IMR-90 (cell line): ENCODE measurements at regions not wholly inside any gene's neighbourhood (a gene's known extent, or its start where the extent isn't known, plus 50 kb on each side); places are given as distances from the start of the nearest gene placed in this dataset.
A peak's percentile ranks its signal among the peaks of the same experiment; 100 is the strongest.

ENCODE experiments used
- ATAC-seq: fragments of 200-7000 bp; cut with Tn5 transposase; 2 replicates; pipeline ENCODE4 v1.9.1; 2020; ENCODE audit warnings: low read depth, mild to moderate bottlenecking, moderate library complexity
- BruUV-seq: library from RNA; stranded (reverse); fragments of 400-500 nt; replicated peaks from 2 replicates; lab custom pipeline; 2021; lab: Mats Ljungman, UMichigan
- CTCF ChIA-PET: fragments of 300-600 bp; formaldehyde crosslinking; extraction: SDS; loops from one replicate; lab custom pipeline; 2021; ENCODE audit warnings: antibody characterized with exemption; lab: Yijun Ruan, JAX
- POLR2A ChIA-PET: fragments of 300-600 bp; sonication (Branson Sonifier 250); formaldehyde crosslinking; loops from one replicate; lab custom pipeline; 2022; ENCODE audit warnings: antibody characterized with exemption; ENCODE audit not compliant: unreplicated experiment; lab: Charles Lee
- DNase-seq: peaks from one replicate; pipeline ENCODE4 v3.0.0; 2013
- H2AFZ ChIP-seq: replicated peaks from 2 replicates; pipeline ENCODE3; 2013; ENCODE audit warnings: low read length, mild to moderate bottlenecking; ENCODE audit not compliant: poor library complexity
- H2AK5ac ChIP-seq: 2 replicates; pipeline ENCODE4 v1.6.1; 2013; ENCODE audit warnings: low read depth, low read length, inconsistent platforms
- H2AK9ac ChIP-seq: replicated peaks from 2 replicates; pipeline ENCODE3; 2013; ENCODE audit warnings: mild to moderate bottlenecking, low read depth, low read length, moderate library complexity; ENCODE audit not compliant: poor library complexity
- H2BK120ac ChIP-seq: 2 replicates; pipeline ENCODE4 v1.6.1; 2013; ENCODE audit warnings: low read depth, low read length, inconsistent platforms
- H2BK15ac ChIP-seq: 3 replicates; pipeline ENCODE4 v1.6.1; 2013; ENCODE audit warnings: low read depth, low read length, inconsistent platforms
- H2BK20ac ChIP-seq: 2 replicates; pipeline ENCODE4 v1.6.1; 2013; ENCODE audit warnings: low read depth, mild to moderate bottlenecking, inconsistent platforms, low read length, moderate library complexity
- H2BK5ac ChIP-seq: 2 replicates; pipeline ENCODE4 v1.6.1; 2013; ENCODE audit warnings: mild to moderate bottlenecking, low read depth, low read length, inconsistent platforms; ENCODE audit not compliant: poor library complexity, severe bottlenecking
- H3K14ac ChIP-seq: replicated peaks from 2 replicates; pipeline ENCODE4 v1.6.1; 2013; ENCODE audit warnings: low read depth, low read length, inconsistent platforms
- H3K18ac ChIP-seq: 2 replicates; pipeline ENCODE4 v1.6.1; 2013; ENCODE audit warnings: low read depth, low read length, control low read depth
- H3K23ac ChIP-seq: 2 replicates; pipeline ENCODE4 v1.6.1; 2013; ENCODE audit warnings: low read depth, low read length, inconsistent platforms
- H3K27ac ChIP-seq: 2 replicates; pipeline ENCODE4 v1.5.1; 2013; ENCODE audit warnings: mild to moderate bottlenecking, control low read depth, low read length; ENCODE audit not compliant: insufficient read depth
- H3K27me3 ChIP-seq: 2 replicates; pipeline ENCODE4 v1.6.1; 2013; ENCODE audit warnings: low read length; ENCODE audit not compliant: control insufficient read depth, insufficient read depth
- H3K36me3 ChIP-seq: 2 replicates; pipeline ENCODE4 v1.6.1; 2013; ENCODE audit warnings: low read length, mixed read lengths; ENCODE audit not compliant: control insufficient read depth, insufficient read depth
- H3K4ac ChIP-seq: 2 replicates; pipeline ENCODE4 v1.6.1; 2013; ENCODE audit warnings: low read depth, low read length, inconsistent platforms
- H3K4me1 ChIP-seq: 2 replicates; pipeline ENCODE4 v1.6.1; 2013; ENCODE audit warnings: low read length, mixed read lengths; ENCODE audit not compliant: control insufficient read depth, insufficient read depth
- H3K4me2 ChIP-seq: 2 replicates; pipeline ENCODE4 v1.6.1; 2013; ENCODE audit warnings: low read depth, mild to moderate bottlenecking, control low read depth, low read length, moderate library complexity
- H3K4me3 ChIP-seq: 2 replicates; pipeline ENCODE4 v1.5.1; 2013; ENCODE audit warnings: low read depth, mild to moderate bottlenecking, control low read depth, low read length, moderate library complexity; ENCODE audit not compliant: insufficient read depth
- H3K56ac ChIP-seq: 2 replicates; pipeline ENCODE4 v1.6.1; 2013; ENCODE audit warnings: low read length, inconsistent platforms; ENCODE audit not compliant: insufficient read depth; ENCODE audit errors: extremely low read depth
- H3K79me1 ChIP-seq, 2 experiments: 2 replicates each; pipeline ENCODE4 v1.6.1; 2013; ENCODE audit warnings: low read length in 2 of 2, inconsistent platforms in 1 of 2, low read depth in 1 of 2
- H3K9ac ChIP-seq: 2 replicates; pipeline ENCODE4 v1.6.1; 2013; ENCODE audit warnings: low read depth, low read length, control low read depth
- H3K9me1 ChIP-seq: 2 replicates; pipeline ENCODE4 v1.6.1; 2013; ENCODE audit warnings: low read length, inconsistent platforms; ENCODE audit not compliant: insufficient read depth
- H3K9me3 ChIP-seq: 2 replicates; pipeline ENCODE4 v1.6.1; 2013; ENCODE audit warnings: low read length; ENCODE audit not compliant: control insufficient read depth, insufficient read depth
- H4K20me1 ChIP-seq: 2 replicates; pipeline ENCODE4 v1.6.1; 2013; ENCODE audit warnings: low read length, inconsistent platforms; ENCODE audit not compliant: insufficient read depth
- H4K5ac ChIP-seq: 2 replicates; pipeline ENCODE4 v1.6.1; 2013; ENCODE audit warnings: mild to moderate bottlenecking, low read depth, low read length, control low read depth
- H4K8ac ChIP-seq, 2 experiments: 2 replicates each; pipeline ENCODE4 v1.6.1; 2013; ENCODE audit warnings: low read depth in 2 of 2, low read length in 2 of 2, control low read depth in 1 of 2, inconsistent platforms in 1 of 2
- H4K91ac ChIP-seq: 2 replicates; pipeline ENCODE4 v1.6.1; 2013; ENCODE audit warnings: low read depth, low read length, inconsistent platforms; ENCODE audit not compliant: insufficient read depth
- BHLHE40 ChIP-seq: fragments of 150-350 bp; IDR thresholded peaks from 2 replicates; pipeline ENCODE4 v1.6.1; 2016; ENCODE audit warnings: mild to moderate bottlenecking, low read depth, low read length
- CEBPB ChIP-seq: IDR thresholded peaks from 2 replicates; pipeline ENCODE4 v1.6.1; 2012; ENCODE audit warnings: low read depth, low read length, improper control_type of control experiment
- CHD1 ChIP-seq: IDR thresholded peaks from 2 replicates; pipeline ENCODE4 v1.6.1; 2012; ENCODE audit warnings: low read depth, low read length, improper control_type of control experiment
- CTCF ChIP-seq: conservative IDR thresholded peaks from 2 replicates; pipeline ENCODE4 v1.5.1; 2012; ENCODE audit warnings: mild to moderate bottlenecking, low read depth, low read length, improper control_type of control experiment
- ELK1 ChIP-seq: fragments of 150-350 bp; IDR thresholded peaks from 2 replicates; pipeline ENCODE4 v1.6.1; 2016; ENCODE audit warnings: low read depth, mild to moderate bottlenecking, low read length, moderate library complexity, borderline replicate concordance
- FOS ChIP-seq: fragments of 150-350 bp; IDR thresholded peaks from 2 replicates; pipeline ENCODE4 v1.6.1; 2016; ENCODE audit warnings: low read depth, low read length
- MAFK ChIP-seq: IDR thresholded peaks from 2 replicates; pipeline ENCODE4 v1.6.1; 2012; ENCODE audit warnings: low read depth, low read length, improper control_type of control experiment
- MAZ ChIP-seq: IDR thresholded peaks from 2 replicates; pipeline ENCODE4 v1.6.1; 2012; ENCODE audit warnings: low read depth, mild to moderate bottlenecking, low read length, improper control_type of control experiment, moderate library complexity, borderline replicate concordance
- MXI1 ChIP-seq: IDR thresholded peaks from 2 replicates; pipeline ENCODE4 v1.6.1; 2012; ENCODE audit warnings: low read depth, mild to moderate bottlenecking, low read length, moderate library complexity, borderline replicate concordance
- POLR2A ChIP-seq: IDR thresholded peaks from 2 replicates; pipeline ENCODE4 v1.6.1; 2012; ENCODE audit warnings: mild to moderate bottlenecking, low read depth, low read length
- RAD21 ChIP-seq: IDR thresholded peaks from 2 replicates; pipeline ENCODE4 v1.6.1; 2012; ENCODE audit warnings: low read length, improper control_type of control experiment
- RCOR1 ChIP-seq: IDR thresholded peaks from 2 replicates; pipeline ENCODE4 v1.6.1; 2012; ENCODE audit warnings: mild to moderate bottlenecking, low read length, improper control_type of control experiment; ENCODE audit not compliant: insufficient replicate concordance
- RFX5 ChIP-seq: IDR thresholded peaks from 2 replicates; pipeline ENCODE4 v1.8.0; 2012; ENCODE audit warnings: low read depth, mild to moderate bottlenecking, low read length, moderate library complexity
- SMC3 ChIP-seq: fragments of 150-350 bp; IDR thresholded peaks from 2 replicates; pipeline ENCODE4 v1.6.1; 2016; ENCODE audit warnings: low read depth, mild to moderate bottlenecking, antibody characterized with exemption, low read length, moderate library complexity
- USF2 ChIP-seq: fragments of 150-350 bp; IDR thresholded peaks from 2 replicates; pipeline ENCODE4 v1.6.1; 2017; ENCODE audit warnings: mild to moderate bottlenecking, antibody characterized with exemption, low read length, low read depth
- WGBS, 2 experiments: methylation state at CpG; one replicate each; pipeline versions ENCODE4 v1.1.5 to v1.1.7; 2013; ENCODE audit warnings: missing lambda C conversion rate in 2 of 2; ENCODE audit not compliant: insufficient read length in 1 of 2; ENCODE audit errors: extremely low coverage in 2 of 2; 5-methylcytosine and 5-hydroxymethylcytosine counted together
- dilution Hi-C: fragments of 300-500 bp; cut with HindIII; formaldehyde crosslinking; loops from one replicate; pipeline ENCODE4 v1.14.3; 2018; ENCODE audit warnings: low sequenced_read_pairs; ENCODE audit not compliant: unreplicated experiment
- in situ Hi-C: fragments of 300-500 bp; cut with MboI; formaldehyde crosslinking; loops from 3 replicates; pipeline ENCODE4 v1.14.3; 2019; ENCODE audit warnings: low sequenced_read_pairs, inconsistent platforms, mixed read lengths
- intact Hi-C: fragments of 100-400 bp; cut with micrococcal nuclease; formaldehyde crosslinking; loops from 2 replicates; pipeline ENCODE4 v1.10.0; 2022

GRCh38 chr18:73355121-73355520 is 487.3 kb upstream of the NETO1 start:
- Histone ChIP-seq H2AK9ac (no peak overlapping the region), H4K8ac (no peak overlapping the region), H3K4me2 (no peak overlapping the region), H3K4me1 (no peaks in the 10 kb centered on the region), H3K27me3 (no peaks in the 10 kb centered on the region), H4K5ac (no peak overlapping the region), H3K9ac (no peak overlapping the region), H3K4ac (no peak overlapping the region), H3K27ac (no peak overlapping the region), H2AFZ (no peak overlapping the region), H3K36me3 (no peaks in the 10 kb centered on the region), H3K9me3 (no peaks in the 10 kb centered on the region), H3K18ac (no peak overlapping the region), H2AK5ac (no peak overlapping the region), H2BK5ac (no peak overlapping the region), H2BK120ac (no peak overlapping the region), H4K20me1 (no peaks in the 10 kb centered on the region), H4K91ac (no peak overlapping the region), H3K4me3 (no peak overlapping the region), H2BK20ac (no peak overlapping the region), H2BK15ac (no peak overlapping the region), H3K9me1 (peaks cover 4% of the 10 kb centered on the region; the same call in 1 of the 2 replicates), H3K56ac (no peak overlapping the region), H3K23ac (no peak overlapping the region), H3K79me1 (no peaks in the 10 kb centered on the region), H3K14ac (no peak overlapping the region)
- no CpG with 5 or more reads among the region's 1 CpG for WGBS, 2 experiments
- no TSS peak for BruUV-seq
- ATAC-seq (no peak), DNase-seq (peak; percentile 15)
- dilution Hi-C loops (no loop called here), intact Hi-C loops (no loop called here), in situ Hi-C loops (no loop called here)
- ChIA-PET CTCF (no interaction called here), POLR2A (no interaction called here)
- TF ChIP-seq RCOR1 (no peak), FOS (no peak), CTCF (no peak), ELK1 (no peak), BHLHE40 (no peak), MXI1 (no peak), MAFK (no peak), CEBPB (no peak), SMC3 (no peak), RAD21 (no peak), MAZ (no peak), RFX5 (no peak), POLR2A (no peak), CHD1 (no peak), USF2 (no peak)
